ENCODE measurements at regions not wholly inside any gene's neighbourhood (a gene's known extent, or its start where the extent isn't known, plus 50 kb on each side); places are given as distances from the start of the nearest gene placed in this dataset.
A peak's percentile ranks its signal among the peaks of the same experiment; 100 is the strongest.

DNA sequence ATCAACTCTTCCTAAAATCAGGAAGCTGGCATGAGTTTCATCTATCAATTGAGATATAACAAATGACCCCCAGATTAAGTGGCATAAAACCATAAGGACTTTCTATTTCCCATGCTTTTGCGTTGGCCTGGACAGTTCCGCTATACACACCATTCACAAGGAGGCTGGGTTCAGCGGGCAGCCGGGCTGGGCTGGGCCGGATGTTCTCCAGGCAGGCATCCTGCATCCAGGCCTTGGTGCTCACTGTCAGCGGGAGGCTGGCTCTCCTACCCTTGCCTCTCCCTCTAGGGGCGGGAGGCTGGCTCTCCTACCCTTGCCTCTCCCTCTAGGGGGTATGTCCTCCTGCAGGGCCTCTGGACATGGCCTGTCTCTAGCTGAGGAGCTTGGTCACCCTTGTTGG is 266.0 kb upstream of the ARRDC4 start:
- DNase-seq, result no peak

DNA sequence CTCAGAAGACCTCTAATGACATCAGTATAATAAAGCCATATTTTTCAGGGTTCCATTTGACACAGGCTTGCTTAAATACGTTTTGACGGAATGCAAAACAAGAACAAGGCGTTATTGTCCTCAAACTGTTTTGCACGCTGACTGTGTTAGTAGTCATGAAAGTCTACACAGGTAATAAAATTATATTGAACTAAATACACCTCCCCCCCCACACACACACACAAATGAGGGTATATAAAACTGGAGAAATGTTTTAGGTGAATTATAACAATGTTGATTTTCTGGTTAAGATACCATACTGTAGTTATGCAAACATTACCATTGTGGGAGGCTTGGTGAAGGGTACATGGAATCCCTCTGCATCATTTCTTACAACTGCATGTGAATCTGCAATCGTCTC is 257.1 kb upstream of the ARRDC4 start:
- DNase-seq, result no peak

DNA sequence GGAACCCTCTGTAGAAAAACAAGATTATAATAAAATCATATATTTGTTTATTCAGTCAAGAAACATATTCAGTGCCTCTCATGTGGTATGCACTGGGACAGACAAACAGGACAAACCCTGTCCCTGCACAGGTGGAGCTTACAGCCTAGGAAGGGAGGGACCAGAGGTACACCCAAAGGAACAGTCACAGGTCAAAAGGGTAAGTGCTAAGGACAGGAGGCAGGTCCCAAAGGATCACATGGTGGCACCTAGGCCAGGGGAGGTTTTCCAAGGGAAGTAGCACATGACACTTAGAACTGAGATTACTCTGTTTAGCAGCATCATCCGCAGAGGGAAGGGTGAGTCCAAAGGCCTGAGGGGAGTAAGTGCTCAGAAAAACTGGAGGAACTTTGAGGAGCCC is 254.4 kb upstream of the ARRDC4 start:
- DNase-seq, result no peak

GRCh38 chr15:97708252-97708651 is 252.3 kb upstream of the ARRDC4 start:
- no peak for DNase-seq

DNA sequence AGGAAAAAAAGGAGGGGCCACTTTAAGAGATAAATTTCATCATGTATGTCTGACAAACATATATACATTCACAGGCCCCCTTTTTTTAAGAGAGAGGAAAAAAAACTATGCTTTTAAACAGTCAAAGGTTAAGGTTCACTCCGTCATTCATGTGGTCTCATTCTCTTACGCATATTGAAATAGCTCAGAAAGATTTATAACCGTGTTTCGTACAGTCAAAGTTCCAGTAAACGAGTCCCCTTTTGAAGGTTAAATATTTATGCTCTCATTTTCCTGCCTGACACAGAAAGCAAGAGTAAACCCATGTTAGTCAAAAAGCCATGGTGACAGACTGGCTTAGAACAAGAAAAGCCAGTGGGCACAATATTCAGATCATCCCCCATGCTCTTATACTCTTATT is 248.0 kb upstream of the ARRDC4 start:
- no peak for DNase-seq

DNA sequence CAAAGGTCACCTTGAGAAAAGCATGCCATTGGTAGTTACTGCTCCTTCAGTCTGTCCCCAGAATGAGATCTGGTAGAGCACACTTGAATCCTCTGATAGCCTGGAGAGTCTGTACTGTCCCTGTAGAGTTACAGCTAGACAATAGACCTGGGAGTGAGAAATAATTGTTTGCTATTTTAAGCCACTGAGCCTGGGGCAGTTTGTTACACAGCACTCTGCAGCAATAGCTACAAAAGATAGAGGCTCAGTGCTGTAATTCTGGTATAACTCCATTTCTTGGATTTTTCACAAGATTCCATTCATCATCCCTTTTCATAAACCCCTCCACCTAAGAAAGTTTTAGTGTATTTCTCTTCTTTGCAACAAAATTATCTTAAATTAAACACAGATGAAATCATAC is 242.7 kb upstream of the ARRDC4 start:
- DNase-seq, result no peak

DNA sequence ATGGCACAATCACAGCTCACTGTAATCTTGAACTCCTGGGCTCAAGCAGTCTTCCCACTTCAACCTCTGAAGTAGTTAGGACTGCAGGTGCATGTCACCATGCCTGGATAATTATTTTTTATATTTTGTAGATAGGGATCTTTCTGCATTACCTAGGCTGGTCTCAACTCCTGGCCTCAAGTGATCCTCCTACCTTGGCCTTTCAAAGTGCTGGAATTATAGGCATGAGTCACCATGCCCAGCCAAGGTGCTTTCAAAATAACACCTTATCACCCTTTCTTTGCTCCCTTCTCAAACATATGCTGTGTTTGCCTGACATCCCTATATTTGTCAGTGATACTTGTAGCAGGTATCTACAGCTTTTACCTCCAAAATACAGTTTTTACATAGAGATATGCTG is 242.0 kb upstream of the ARRDC4 start:
- DNase-seq, result no peak

DNA sequence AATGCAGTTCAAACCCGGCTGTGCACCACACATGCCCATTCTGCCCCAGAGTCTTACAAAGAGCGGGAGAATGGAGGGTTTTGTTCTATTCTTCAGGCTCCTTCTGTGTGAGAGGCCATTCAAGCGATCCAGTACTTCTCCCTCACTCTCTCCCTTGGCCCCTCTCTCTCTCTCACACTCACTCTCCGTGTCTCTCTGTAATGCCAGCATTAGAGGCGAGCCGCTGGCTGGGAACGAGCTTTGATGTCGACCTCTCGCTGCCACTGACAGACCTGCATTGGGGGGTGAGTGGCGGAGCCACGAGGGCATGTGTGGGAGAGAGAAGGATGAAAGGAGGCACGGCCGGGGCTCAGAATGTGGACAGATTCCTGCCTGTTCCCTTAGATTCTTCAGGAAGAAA is 231.7 kb upstream of the ARRDC4 start:
- peak; percentile 55 for DNase-seq

DNA sequence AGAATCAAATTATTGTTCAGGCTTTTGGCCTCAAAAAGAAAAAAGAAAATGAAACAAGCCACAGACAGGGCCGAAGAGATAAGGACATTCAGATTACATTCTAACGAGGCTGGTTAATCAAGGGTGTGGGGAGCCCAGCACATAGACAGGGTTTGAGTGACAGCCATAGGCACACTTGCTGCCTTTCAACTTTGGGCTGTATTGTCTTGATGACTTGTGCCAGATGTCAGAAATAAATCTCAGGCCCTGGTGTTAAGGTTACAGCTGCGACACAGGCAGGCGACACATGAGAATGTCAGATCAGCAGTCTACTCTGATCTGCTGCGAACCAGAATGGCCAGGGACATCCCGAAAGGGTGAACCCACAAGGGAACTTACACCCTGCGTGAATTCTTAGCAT is 231.2 kb upstream of the ARRDC4 start:
- DNase-seq, result peak; percentile 46

DNA sequence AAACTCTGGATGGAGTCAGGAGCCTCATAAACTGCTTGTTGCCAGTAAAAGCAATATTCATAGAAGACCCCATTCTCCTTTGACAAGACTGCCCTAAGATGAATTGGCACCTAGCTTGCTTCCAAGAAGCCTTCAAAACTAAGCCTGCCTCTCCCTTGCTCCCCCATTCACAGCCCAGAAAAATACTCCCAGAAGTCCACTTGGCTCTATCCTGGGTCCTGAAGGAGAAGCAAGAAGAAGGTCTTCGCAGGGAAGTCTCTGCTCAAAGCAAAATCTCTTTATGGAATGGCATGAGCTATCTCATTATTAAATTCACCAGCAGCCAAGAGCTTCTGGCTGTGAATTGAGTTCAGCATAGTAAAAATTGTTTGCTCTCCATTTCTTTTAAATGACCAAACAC is 230.2 kb upstream of the ARRDC4 start:
- DNase-seq, result no peak

- no peak for DNase-seq
Observed at GRCh38 chr15:97731859-97732258, 228.6 kb upstream of the ARRDC4 start.

- DNase-seq, result no peak
Observed at GRCh38 chr15:97733373-97733772, 227.1 kb upstream of the ARRDC4 start.

DNA sequence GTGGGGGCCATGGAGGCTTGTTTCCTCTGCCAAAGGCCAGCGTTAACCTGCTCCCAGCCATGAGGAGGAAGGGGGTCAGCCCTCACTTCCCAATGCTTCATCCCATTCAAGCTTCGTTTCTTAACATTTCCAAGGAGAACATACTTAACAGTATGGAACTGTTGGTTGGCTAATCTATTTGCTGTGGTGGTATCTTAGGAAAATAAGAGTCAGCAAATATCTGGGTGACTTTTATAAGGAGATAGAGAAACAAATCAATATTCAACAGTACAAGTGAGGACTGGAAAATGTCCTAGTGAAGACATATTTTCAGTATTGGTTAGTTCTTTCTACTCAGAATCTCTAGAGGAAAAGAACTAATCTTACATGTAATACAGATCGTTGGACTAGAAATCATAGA is 223.8 kb upstream of the ARRDC4 start:
- no peak for DNase-seq

DNA sequence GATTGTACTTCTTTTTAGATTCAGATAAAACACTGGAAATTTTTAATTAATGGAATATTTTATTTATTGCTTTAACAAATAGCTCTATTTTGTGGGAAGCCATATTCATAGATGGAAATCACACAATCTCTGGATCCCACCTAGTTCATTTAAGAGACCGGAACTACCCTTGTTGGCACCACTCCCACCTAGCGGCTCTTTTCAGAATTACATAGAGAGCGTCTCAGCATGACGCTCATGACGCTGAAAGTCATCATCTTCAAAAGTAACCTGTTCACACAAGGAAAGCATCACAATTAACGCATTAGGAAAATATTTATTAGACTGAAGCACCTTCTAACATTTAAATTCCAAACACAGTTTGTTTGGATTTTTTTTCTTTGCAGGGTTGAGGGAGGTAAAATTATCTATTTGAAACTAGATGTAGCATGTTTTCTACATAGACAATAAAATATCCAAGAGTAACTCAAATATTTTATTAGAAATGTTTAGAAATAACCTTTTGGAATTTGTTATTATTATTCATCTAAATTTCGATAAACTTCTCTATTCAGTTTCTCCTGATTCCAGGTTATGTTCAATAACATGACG is 214.9 kb upstream of the ARRDC4 start:
- DNase-seq, result no peak

- no peak for DNase-seq
Observed at GRCh38 chr15:97747342-97747741, 213.2 kb upstream of the ARRDC4 start.

GRCh38 chr15:97748576-97748975 is 211.9 kb upstream of the ARRDC4 start:
- no peak for DNase-seq

DNA sequence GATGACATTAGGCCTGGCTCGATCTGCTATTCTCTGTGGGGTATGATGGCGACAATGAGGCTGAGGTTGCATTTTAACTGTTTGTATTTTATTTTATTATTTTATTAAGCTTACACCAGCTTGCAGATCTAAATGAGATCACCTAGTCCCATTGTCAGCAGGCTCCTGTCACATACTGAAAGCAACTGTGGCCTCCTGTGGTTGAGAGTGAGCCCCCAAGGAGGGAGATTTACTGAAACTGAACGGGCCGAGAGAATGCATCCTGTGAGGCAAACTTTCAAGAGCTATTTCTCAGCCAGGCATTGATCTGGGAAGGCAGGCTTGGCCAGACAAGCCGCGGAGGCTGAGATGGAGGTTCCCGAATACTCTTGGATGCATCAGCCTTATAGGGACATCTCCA is 210.4 kb upstream of the ARRDC4 start:
- DNase-seq, result no peak

DNA sequence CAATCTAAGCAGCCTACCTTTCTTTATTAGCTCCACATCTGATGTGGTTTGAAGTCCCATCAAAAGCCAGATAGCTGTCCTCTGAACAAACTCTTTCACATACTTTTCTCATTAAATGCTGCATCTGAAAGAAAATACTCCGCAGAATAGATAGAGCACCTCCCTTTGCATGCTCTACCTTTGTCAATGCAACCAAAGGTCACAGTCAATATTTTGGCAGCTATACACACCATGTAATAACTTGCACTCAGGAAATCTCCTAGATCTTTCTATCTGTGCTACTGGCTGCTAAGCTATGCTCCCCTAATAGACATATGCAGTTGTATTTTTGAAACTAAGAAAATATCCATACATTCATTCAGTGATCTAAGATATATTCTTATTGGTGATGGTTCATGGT is 204.8 kb upstream of the ARRDC4 start:
- DNase-seq, result no peak

DNA sequence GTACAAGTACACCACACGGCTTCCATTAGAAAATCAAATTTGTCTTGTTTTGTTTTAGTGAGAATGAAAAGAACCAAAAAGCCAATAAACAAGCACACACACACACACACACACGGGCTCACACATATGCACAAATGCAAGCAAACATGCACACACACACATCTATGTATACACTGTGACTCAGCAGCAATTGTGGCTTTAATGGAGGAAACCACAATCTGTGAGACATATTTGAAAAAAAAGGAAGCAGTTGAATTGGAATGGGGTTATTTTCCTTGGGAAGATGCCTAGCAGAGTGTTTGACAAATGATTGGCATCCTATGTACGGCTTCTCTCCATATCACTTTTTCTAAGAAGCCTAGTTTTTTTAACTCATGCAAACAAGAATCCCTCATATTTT is 201.1 kb upstream of the ARRDC4 start:
- DNase-seq, result no peak

DNA sequence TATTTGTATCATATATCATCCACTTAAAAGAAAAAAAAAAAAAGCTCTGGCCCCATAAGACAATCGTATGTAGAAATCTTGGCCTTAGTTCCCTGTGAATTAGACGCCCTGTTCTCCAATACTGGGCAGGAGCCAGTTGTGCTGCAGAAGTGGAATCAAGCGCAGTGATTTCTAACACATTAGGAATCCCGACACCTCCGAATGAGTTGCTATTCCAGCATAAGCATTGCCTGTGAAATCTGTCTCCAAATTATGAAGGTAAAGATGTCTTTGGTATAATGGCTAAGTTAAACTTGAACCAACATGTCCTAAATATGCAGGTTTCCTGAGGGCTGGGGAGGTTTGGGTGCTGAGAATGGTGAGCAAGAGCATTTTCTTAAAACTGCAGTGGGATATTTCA is 199.4 kb upstream of the ARRDC4 start:
- DNase-seq, result no peak

- DNase-seq, result no peak
Observed at GRCh38 chr15:97783240-97783639, 177.3 kb upstream of the ARRDC4 start.

DNA sequence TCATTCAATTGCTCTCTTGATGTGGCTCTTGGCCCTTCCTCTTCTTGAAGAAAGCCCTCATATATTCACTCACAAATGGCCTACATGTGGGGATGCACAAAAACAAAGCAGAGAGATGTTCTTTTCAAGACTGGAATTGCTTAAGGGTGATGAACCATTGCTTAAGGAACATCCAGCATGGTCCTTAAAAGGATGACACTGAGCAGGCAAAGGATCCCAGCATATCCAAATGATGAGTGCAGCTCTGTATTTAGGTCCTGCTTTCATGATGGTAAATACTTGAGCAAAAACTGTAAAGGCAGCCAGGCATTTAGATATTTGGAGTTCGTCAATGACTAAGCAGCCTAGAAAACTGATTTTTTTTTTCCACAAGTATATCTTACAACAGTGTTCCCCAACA is 173.8 kb upstream of the ARRDC4 start:
- DNase-seq, result no peak

GRCh38 chr15:97790180-97790579 is 170.3 kb upstream of the ARRDC4 start:
- no peak for DNase-seq

DNA sequence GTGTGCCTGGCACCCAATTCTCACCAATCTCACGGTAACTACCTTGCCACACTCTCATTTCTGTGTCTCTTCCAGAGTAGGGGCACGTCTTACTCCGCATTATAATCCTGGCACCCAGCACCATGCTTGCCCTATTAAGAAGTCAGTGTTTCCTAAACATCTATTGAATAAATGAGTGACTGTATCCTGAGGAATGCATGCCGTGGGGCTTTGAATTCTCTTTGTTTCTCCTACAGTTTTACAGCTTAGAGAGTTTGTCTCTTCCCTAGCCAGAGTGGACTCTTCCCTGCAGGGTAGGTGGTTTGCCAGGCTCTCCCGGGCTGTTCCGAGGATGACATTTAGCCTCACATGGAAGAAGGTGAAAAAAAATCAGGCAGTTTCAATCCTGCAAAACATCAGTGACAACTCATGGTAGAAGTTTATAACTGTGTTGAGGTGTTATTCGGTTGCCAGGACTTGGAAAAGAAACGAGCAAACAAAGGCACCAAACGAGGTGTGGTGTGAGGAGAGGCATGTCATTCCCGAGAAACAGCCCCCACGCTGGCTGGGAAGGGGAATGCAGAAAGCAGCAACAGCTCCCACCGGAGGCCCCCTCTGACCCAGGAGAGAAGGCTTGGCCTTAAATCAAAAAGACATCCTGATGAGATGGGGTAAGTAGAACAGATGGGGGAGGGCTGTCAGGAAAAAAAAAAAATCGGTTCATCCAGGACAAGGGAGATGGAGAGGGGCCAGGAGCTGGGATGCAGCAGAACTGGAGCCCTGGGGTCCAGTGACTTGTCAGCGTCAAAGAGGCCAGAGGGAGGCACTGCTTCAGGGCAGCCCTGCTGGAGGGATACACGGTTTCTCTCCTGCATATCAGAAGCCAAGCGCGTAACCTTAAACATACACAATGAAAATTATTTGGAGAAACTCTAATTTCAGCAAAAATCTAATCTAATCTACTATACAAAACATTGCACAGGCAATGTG is 168.4 kb upstream of the ARRDC4 start:
- DNase-seq, result no peak
